Activated B cell treated with CpG ODN at 0.5 μM for 24 hours (primary cell): ENCODE measurements at regions not wholly inside any gene's neighbourhood (a gene's known extent, or its start where the extent isn't known, plus 50 kb on each side); places are given as distances from the start of the nearest gene placed in this dataset.

Source experiments
- ATAC-seq: fragments of 200-7000 bp; cut with Tn5 transposase; one replicate; pipeline ENCODE4 v1.10.0; 2021; ENCODE audit warnings: low read depth, mild to moderate bottlenecking, moderate library complexity
- CTCF ChIA-PET: fragments of 350-600 bp; sonication (Branson Sonifier 250); formaldehyde crosslinking; loops from one replicate; lab custom pipeline; 2021; ENCODE audit warnings: antibody characterized with exemption; lab: Charles Lee
- POLR2A ChIA-PET: fragments of 350-600 bp; sonication (Branson Sonifier 250); formaldehyde crosslinking; loops from one replicate; lab custom pipeline; 2021; ENCODE audit warnings: antibody characterized with exemption; lab: Charles Lee
- DNase-seq: peaks from one replicate; pipeline ENCODE4 v3.0.0; 2022
- H3K27ac Mint-ChIP-seq: one replicate; pipeline ENCODE4 v1.8.0; 2020; ENCODE audit warnings: mixed read lengths
- H3K27me3 Mint-ChIP-seq: one replicate; pipeline ENCODE4 v1.8.0; 2021; ENCODE audit warnings: mixed read lengths
- H3K36me3 Mint-ChIP-seq: one replicate; pipeline ENCODE4 v1.8.0; 2021; ENCODE audit warnings: low read depth, mixed read lengths
- H3K4me1 Mint-ChIP-seq: one replicate; pipeline ENCODE4 v1.8.0; 2021; ENCODE audit warnings: mixed read lengths
- H3K4me3 Mint-ChIP-seq: one replicate; pipeline ENCODE4 v1.8.0; 2020; ENCODE audit warnings: mild to moderate bottlenecking, mixed read lengths
- H3K9me3 Mint-ChIP-seq: one replicate; pipeline ENCODE4 v1.8.0; 2020; ENCODE audit warnings: mixed read lengths
- intact Hi-C: fragments of 100-400 bp; cut with micrococcal nuclease; formaldehyde crosslinking; loops from one replicate; pipeline ENCODE4 v1.15.1; 2024
- TF ChIP-seq, protein P1 (sequence below): fragments of 200-600 bp; IDR thresholded peaks from one replicate; pipeline ENCODE4 v1.8.0; 2022; ENCODE audit warnings: antibody characterized with exemption, mild to moderate bottlenecking

DNA sequence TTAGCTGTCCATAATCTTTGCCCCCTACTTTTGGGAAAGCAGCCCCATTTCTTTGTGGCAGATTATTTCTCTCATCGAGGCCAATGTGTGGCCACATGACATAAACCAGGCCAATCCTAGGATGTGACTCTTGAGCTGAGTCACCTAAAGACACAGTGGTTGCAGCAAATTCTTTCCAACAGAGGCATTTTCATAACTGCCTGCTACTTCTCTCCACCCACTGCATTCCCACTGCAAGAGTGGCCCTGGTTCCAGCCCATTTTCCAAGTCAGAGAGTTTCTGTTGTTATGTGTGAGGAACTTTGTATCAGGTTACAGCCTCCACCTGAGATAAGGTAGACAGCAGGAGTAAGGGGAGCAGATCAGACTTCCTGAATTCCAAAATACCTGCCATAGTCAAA is 195.2 kb downstream of the RGS9 start:
- peaks cover 19% of the 10 kb centered on the region for H3K27me3 Mint-ChIP-seq
- H3K4me3 Mint-ChIP-seq: no peak overlapping the region
- CTCF ChIA-PET: no interaction called here
- no peaks in the 10 kb centered on the region for H3K4me1 Mint-ChIP-seq
- intact Hi-C loops: no loop called here
- TF ChIP-seq, protein P1, sequence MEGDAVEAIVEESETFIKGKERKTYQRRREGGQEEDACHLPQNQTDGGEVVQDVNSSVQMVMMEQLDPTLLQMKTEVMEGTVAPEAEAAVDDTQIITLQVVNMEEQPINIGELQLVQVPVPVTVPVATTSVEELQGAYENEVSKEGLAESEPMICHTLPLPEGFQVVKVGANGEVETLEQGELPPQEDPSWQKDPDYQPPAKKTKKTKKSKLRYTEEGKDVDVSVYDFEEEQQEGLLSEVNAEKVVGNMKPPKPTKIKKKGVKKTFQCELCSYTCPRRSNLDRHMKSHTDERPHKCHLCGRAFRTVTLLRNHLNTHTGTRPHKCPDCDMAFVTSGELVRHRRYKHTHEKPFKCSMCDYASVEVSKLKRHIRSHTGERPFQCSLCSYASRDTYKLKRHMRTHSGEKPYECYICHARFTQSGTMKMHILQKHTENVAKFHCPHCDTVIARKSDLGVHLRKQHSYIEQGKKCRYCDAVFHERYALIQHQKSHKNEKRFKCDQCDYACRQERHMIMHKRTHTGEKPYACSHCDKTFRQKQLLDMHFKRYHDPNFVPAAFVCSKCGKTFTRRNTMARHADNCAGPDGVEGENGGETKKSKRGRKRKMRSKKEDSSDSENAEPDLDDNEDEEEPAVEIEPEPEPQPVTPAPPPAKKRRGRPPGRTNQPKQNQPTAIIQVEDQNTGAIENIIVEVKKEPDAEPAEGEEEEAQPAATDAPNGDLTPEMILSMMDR: no peak
- POLR2A ChIA-PET: no interaction called here
- no peak for ATAC-seq
- H3K27ac Mint-ChIP-seq: no peak overlapping the region
- peaks cover 2% of the 10 kb centered on the region for H3K9me3 Mint-ChIP-seq
- DNase-seq: no peak
- no peaks in the 10 kb centered on the region for H3K36me3 Mint-ChIP-seq

DNA sequence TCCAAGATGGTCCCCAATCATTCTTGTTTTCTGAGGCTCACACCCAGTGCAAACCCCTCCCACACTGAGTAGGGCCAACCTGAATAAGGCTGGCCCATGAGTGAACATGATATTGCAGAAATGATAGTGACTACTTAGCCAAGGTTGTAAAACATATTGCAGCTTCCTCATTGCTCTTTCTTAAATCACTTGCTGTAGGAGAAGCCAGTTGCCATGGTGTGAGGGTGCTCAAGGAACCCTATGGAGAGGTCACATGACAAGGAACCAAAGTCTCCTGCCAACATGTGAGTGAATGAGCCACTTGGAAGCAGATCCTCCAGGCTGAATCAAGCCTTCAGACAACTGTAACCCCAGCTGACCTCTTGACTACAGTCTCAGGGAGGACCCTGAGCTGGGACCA is 191.4 kb downstream of the RGS9 start:
- ChIA-PET POLR2A (no interaction called here), CTCF (no interaction called here)
- Mint-ChIP-seq H3K4me1 (no peaks in the 10 kb centered on the region), H3K27ac (no peak overlapping the region), H3K4me3 (no peak overlapping the region), H3K27me3 (peaks cover 8% of the 10 kb centered on the region), H3K9me3 (peaks cover 2% of the 10 kb centered on the region), H3K36me3 (no peaks in the 10 kb centered on the region)
- no peak for ATAC-seq
- TF ChIP-seq, protein P1: no peak
- intact Hi-C loops: no loop called here
- no peak for DNase-seq

DNA sequence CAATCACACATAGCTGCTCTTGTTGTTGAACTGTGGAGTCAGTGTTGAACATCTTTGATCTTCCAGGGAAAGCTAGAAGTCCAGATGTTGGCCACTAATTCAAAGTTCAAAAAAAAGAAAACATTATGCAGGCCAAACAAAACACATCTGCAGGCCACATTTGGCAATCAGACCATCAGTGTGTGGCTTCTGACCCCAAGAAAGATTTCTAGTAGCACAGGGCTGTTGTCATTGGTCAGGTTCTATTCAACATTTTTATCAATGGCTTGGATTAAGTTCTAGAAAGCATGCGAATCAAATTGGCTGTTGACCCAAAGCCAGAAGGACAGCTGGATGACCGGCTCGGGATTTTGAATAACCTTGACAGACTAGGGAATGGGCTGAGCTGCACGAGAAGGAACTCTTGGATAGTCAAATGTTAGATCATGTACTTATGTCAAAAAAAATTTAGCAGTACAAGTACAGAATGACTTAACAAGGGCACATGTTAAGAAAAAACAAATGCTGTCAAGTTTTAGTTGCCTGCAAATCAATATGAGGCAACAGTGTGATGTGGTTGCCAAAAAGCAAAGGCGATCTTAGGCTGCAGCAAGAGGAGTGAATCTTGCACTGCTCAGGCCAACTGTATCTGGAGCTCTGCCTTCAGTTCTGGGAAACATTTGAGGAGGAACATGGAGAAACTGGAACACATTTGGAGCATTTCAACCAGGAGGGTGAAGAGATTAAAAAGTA is 187.6 kb downstream of the RGS9 start:
- TF ChIP-seq, protein P1: no peak
- POLR2A ChIA-PET: no interaction called here
- no peaks in the 10 kb centered on the region for H3K27me3 Mint-ChIP-seq
- H3K36me3 Mint-ChIP-seq: no peaks in the 10 kb centered on the region
- ATAC-seq (no peak), DNase-seq (no peak)
- no peaks in the 10 kb centered on the region for H3K4me1 Mint-ChIP-seq
- no peak overlapping the region for H3K27ac Mint-ChIP-seq
- H3K4me3 Mint-ChIP-seq: no peak overlapping the region
- no peaks in the 10 kb centered on the region for H3K9me3 Mint-ChIP-seq
- intact Hi-C loops: no loop called here
- CTCF ChIA-PET: no interaction called here

DNA sequence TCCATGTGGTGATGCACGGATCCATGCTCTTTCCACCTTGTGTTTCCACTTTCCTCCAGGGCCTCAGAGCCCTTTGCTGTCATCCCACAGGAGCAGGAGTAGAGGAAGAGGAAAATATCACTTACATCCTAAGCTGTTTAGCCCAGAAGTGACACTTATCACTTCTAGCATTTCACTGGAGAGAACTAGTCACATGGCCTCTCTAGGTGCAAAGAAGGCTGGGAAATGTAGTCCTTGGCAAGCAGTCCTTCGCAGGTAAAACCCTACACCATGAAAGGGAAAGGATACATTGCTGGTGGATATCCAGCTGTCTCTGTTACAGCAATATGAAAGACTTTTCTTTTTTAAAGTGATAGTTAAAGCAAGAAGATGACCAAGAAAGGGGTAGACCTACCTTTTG is 185.9 kb downstream of the RGS9 start:
- CTCF ChIA-PET: no interaction called here
- ATAC-seq: no peak
- Mint-ChIP-seq H3K27ac (no peak overlapping the region), H3K27me3 (no peaks in the 10 kb centered on the region), H3K9me3 (no peaks in the 10 kb centered on the region), H3K36me3 (no peaks in the 10 kb centered on the region), H3K4me3 (no peak overlapping the region), H3K4me1 (no peaks in the 10 kb centered on the region)
- no peak for DNase-seq
- TF ChIP-seq, protein P1: no peak
- intact Hi-C loops: no loop called here
- POLR2A ChIA-PET: no interaction called here

DNA sequence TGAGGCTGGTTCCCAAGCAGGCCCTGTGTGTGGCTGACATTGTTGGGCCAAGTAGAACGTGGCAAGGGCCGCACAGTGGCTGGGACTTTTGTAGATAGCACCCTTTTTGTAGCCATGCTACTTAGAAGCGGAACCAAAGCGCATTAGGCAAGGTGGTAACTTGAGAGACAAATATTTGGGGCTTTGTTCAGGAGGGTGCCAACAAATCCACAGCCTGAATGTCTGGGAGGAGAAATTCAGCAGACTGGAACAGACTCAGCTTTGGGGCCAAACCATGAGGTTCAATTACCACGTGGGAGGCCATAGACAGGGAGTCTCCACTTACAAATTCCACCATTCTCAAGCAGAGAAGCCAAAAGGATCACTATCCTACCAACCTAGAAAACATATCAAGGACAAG is 183.7 kb downstream of the RGS9 start:
- no peaks in the 10 kb centered on the region for H3K9me3 Mint-ChIP-seq
- no peak for DNase-seq
- CTCF ChIA-PET: no interaction called here

More for the DNA sequence above, 183.7 kb downstream of the RGS9 start:
- H3K27me3 Mint-ChIP-seq: peaks cover 5% of the 10 kb centered on the region
- H3K36me3 Mint-ChIP-seq: no peaks in the 10 kb centered on the region
- no peak overlapping the region for H3K27ac Mint-ChIP-seq
- H3K4me3 Mint-ChIP-seq: no peak overlapping the region
- POLR2A ChIA-PET: no interaction called here
- no peak for ATAC-seq
- H3K4me1 Mint-ChIP-seq: no peaks in the 10 kb centered on the region
- intact Hi-C loops: no loop called here
- TF ChIP-seq, protein P1: no peak
